HG03469 (cell line): ENCODE measurements at regions not wholly inside any gene's neighbourhood (a gene's known extent, or its start where the extent isn't known, plus 50 kb on each side); places are given as distances from the start of the nearest gene placed in this dataset.

Source experiments
- ATAC-seq: cut with Tn5 transposase; IDR thresholded peaks from one replicate; pipeline ENCODE4 v1.9.1; 2021; ENCODE audit warnings: mild to moderate bottlenecking, moderate library complexity, moderate number of reproducible peaks; ENCODE audit not compliant: unreplicated experiment

GRCh38 chr2:48098539-48098938, 192.2 kb upstream of the FBXO11 start:
- no peak for ATAC-seq

DNA sequence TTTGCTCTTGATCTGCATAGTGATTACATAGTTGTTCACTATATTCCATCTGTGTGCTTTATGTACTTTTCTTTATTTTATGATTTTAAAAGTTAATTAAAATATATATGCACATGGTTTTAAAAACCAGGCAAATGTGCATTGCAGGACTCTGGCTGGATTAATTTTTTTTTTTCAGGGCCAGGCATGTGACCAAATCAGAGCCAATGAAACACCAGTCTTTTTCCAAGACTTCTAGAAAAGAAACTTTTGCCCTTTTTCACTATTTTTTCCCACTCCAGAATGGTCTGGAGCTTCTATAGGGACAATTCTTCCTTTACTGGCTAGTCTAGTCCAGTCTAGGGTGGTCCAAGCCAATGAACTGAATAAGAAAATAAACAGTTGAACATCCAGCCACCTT, 198.1 kb upstream of the FBXO11 start:
- no peak for ATAC-seq

GRCh38 chr2:48105848-48106247, 199.6 kb upstream of the FBXO11 start:
- no peak for ATAC-seq

GRCh38 chr2:48107326-48107925, 201.1 kb upstream of the FBXO11 start:
- no peak for ATAC-seq

DNA sequence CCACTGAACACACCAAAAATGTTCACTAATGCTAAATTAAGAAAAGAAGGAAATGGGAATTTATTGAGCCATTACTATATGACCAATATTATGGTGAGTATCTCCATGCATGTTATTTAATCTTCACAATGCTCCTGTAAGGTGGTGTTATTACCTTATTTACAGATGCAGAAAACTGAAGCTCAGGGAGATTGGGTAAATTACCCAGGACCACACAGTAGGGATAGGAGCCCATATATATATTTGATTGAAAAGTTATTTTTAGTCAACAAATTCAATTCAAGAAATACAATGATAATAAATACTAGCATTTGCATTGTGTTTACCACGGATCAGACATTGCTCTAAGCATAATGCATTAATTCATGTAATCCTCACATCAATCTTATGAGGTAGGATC, 202.2 kb upstream of the FBXO11 start:
- no peak for ATAC-seq

DNA sequence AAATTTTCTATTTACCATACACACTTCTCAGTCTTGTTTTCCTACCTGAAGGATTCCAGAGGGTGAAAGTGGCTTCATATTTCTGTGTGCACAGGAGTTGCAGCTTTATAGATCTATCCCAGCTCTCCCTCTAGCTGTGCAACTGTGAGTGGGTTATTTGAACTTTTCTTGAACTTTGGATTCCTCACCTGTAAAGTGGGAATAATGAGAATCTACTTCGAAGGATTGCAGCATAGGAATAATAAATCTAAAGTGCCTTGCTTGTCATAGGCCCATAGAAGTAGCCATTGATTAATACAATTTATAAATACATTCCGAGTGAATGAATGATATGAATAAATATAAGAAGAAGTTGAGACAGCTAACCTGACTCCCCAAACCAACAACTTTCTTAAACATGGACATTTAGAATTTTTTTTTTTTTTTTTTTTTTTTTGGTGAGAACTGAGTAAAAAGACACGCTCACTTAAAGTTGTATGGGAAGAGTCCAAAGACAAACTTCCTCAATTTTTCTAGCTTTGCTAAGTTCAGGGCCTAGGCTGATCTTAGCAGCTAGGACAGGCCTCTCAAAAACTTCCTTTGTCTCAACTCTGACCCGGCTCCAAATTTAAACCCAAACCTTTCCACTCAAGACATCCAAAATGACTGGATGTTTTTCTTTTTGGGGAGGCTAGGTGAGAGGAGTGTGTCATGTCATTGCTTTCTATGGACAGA, 203.3 kb upstream of the FBXO11 start:
- no peak for ATAC-seq

GRCh38 chr2:48110492-48110891, 204.0 kb upstream of the FOXN2 start:
- no peak for ATAC-seq

DNA sequence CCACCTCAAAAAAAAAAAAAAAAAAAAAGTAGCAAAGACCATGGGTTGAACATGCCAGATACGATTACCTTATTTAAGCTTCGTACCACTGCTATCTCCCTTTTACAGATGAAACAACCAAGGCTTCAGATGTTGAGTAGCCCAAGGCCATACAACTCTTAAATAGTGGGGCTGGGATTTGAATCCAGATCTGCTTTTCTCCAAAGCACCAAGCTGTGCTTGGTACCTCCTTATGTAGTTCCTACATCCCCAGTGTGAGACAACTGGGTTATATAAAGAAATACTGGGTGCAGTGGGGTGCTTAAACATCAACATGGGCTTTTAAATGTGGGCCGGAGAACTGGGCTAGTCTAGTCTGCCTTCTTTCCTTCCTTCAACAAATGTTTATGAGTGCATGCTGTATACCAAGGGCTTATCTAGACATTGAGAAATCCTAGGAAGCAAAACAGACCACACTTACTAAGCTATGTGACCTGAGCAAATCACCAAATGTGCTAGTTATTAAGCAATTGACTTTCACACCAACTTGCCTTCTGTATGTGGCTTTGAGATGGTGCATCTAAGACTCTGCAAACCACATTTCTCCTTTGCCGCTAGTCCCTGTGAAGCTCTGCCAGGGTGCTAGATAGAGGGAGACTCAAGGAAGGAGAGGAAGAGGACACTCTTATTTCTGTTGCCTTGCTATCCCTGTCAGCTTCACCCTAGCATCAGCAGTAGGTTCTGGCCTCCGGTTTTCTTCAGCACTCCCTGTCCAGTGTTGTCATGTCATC, 201.4 kb upstream of the FOXN2 start:
- no peak for ATAC-seq

- no peak for ATAC-seq
Measured at GRCh38 chr2:48113767-48114166, 200.7 kb upstream of the FOXN2 start.

- no peak for ATAC-seq
Measured at GRCh38 chr2:48114256-48114655, 200.2 kb upstream of the FOXN2 start.

DNA sequence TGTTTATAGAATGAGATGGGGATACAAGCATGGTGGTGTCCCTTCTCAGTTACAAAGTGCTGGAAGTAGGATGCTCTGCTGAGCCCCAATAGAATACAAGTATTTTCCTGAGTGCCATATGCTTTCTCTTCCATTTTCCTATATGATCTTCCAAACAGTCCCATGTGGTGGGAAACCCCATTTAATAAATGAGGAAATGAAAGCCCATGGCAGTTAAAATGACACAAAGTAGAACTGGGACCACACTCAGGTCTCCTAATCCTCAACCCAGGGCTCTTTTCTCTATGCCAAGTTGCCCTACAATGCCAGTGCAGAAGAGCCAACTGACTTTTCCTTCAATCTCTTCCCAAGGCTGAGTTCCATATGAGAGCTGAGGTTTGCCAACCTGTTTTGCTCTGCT, 198.0 kb upstream of the FOXN2 start:
- ATAC-seq: no peak

- ATAC-seq: no peak
Measured at GRCh38 chr2:48118895-48119294, 195.6 kb upstream of the FOXN2 start.

DNA sequence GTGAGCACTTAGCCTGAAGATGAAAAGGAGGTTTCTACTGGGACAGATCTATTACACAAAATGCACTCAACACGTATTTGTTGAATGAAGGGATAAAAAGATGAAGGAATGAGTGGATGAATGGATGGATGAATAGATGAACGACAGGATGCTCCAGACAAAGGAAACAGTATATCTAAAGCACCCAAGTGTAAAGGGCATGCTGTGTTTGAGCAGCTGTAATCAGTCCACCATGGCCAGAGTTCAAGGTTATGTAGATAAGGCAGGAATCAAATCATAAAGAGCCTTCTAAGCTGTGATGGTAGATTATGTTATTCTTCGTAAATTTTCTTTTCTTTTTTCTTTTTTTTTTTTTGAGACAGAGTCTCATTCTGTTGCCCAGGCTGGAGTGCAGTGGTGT, 194.4 kb upstream of the FOXN2 start:
- ATAC-seq: no peak

DNA sequence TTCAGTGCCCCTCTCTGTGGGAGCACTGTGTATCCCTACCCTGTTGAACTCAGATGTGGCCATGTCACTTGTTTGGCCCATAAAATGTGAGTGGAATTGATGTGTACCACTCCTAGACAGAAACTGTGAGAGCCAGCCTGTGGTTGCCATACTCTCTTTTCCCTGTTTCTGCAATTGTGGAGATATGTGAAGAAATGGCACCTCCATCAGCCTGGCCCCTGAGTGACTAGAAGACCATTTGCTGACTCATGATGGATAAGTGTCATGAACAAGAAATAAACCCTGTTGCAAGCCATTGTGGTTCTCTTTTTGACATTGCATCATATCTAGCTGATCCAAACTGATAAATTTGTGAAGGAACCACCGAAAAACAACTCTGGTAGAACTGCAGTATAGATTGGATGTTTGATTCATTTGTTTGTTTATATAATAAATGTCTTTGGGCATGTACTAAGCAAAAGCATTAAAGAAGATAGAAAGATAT, 193.7 kb upstream of the FOXN2 start:
- ATAC-seq: no peak

- ATAC-seq: no peak
Measured at GRCh38 chr2:48122166-48122565, 192.3 kb upstream of the FOXN2 start.

GRCh38 chr2:48124592-48124991, 189.9 kb upstream of the FOXN2 start:
- no peak for ATAC-seq

DNA sequence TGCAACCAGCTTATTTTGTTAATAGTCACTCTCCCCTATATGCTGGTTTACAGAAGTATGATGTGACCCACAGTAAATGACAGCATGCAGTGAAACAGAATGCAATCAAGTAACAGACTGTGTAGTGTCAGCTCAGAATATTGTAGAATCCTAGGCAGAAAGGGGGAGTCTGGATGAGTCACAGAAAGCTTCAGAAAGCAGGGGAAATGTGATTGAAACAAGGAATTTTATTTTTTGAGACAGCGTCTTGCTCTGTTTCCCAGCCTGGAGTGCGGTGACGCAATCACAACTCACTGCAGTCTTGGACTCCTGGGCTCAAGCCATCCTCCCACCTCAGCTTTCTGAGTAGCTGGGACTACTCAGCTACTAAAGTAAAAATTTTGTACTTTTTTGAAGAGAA, 188.3 kb upstream of the FOXN2 start:
- no peak for ATAC-seq

GRCh38 chr2:48127612-48128191, 186.8 kb upstream of the FOXN2 start:
- ATAC-seq: no peak

GRCh38 chr2:48129293-48129950, 185.1 kb upstream of the FOXN2 start:
- ATAC-seq: no peak

DNA sequence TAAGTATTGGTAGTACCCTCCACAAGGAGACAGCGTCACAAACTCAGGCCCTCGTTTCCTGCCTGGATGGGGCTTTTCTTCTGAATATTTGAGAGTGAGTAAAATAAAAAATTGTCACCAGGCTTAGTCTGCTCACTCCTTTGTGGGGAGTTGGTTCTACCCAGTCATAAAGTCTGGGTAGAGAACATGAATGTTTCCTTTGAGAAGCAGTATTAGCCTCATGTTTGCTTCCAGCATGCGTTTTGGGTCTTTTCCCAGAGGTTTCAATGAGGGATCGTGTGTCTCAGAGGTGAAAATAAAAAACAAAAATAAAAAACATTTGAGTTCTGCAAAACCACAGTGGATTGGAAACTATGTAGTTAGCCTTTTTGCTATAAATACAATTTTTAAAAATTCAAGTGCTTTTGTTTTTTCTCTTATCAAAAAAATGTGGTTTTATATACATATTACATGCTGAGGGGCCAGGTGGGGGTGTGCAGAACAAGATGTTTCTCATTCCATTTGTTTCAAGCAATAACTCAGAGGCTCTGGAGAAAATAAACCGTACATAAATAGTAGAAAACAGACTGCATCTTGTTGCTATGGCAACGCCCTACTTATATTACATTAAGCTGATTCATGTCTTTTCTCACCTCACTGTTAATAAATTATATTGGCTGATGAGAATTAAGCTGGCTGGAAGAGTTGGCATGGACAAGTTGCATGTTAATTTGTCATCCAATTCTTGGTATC, 182.8 kb upstream of the FOXN2 start:
- no peak for ATAC-seq

- no peak for ATAC-seq
Measured at GRCh38 chr2:48132271-48132625, 182.2 kb upstream of the FOXN2 start.
